Osteocyte (in vitro differentiated cells): ENCODE measurements at regions not wholly inside any gene's neighbourhood (a gene's known extent, or its start where the extent isn't known, plus 50 kb on each side); places are given as distances from the start of the nearest gene placed in this dataset.
A peak's percentile ranks its signal among the peaks of the same experiment; 100 is the strongest.

Source experiments
- DNase-seq: peaks from one replicate; pipeline ENCODE4 v3.0.0; 2021; ENCODE audit warnings: mixed read lengths; ENCODE audit not compliant: unreplicated experiment; ENCODE audit errors: extremely low spot score
- H3K27ac Mint-ChIP-seq: one replicate; pipeline ENCODE4 v1.8.0; 2021; ENCODE audit warnings: mild to moderate bottlenecking, mixed read lengths; ENCODE audit not compliant: unreplicated experiment
- H3K27me3 Mint-ChIP-seq: one replicate; pipeline ENCODE4 v1.8.0; 2021; ENCODE audit warnings: mixed read lengths; ENCODE audit not compliant: unreplicated experiment
- H3K36me3 Mint-ChIP-seq: one replicate; pipeline ENCODE4 v1.8.0; 2021; ENCODE audit warnings: mixed read lengths; ENCODE audit not compliant: unreplicated experiment
- H3K4me1 Mint-ChIP-seq: one replicate; pipeline ENCODE4 v1.8.0; 2021; ENCODE audit warnings: mixed read lengths; ENCODE audit not compliant: unreplicated experiment
- H3K4me3 Mint-ChIP-seq: one replicate; pipeline ENCODE4 v1.8.0; 2021; ENCODE audit warnings: mild to moderate bottlenecking, moderate library complexity, mixed read lengths; ENCODE audit not compliant: unreplicated experiment
- H3K9me3 Mint-ChIP-seq: one replicate; pipeline ENCODE4 v1.8.0; 2021; ENCODE audit warnings: mixed read lengths; ENCODE audit not compliant: unreplicated experiment
- TF ChIP-seq, protein P1 (sequence below): fragments of 200-600 bp; sonication (generic); IDR thresholded peaks from 2 replicates; pipeline ENCODE4 v1.5.0; 2021; ENCODE audit warnings: antibody characterized with exemption, mild to moderate bottlenecking, moderate library complexity

DNA sequence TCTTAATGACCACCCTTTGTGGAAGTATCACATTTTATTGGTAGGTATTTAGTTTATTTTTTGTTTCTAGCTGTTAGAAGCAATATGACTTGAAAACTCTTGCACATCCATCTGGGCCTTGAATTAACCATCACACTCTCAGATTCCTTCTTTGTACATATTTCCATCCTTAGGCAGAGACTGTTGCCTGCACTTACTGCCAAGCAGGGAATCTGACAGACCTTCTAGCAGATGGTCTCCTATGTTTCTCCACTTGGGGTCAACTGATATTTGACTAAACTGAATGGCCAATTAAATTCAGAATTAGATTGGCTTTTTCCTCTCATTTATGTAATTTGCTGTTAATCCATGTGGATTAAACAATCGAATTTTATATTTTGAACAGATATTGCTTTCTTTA lies 324.9 kb upstream of the TGFBR2 start:
- peaks cover 14% of the 10 kb centered on the region for H3K9me3 Mint-ChIP-seq
- no peaks in the 10 kb centered on the region for H3K27me3 Mint-ChIP-seq
- peaks cover 24% of the 10 kb centered on the region for H3K4me1 Mint-ChIP-seq
- H3K4me3 Mint-ChIP-seq = no peak overlapping the region
- H3K27ac Mint-ChIP-seq = no peak overlapping the region
- TF ChIP-seq, protein P1, sequence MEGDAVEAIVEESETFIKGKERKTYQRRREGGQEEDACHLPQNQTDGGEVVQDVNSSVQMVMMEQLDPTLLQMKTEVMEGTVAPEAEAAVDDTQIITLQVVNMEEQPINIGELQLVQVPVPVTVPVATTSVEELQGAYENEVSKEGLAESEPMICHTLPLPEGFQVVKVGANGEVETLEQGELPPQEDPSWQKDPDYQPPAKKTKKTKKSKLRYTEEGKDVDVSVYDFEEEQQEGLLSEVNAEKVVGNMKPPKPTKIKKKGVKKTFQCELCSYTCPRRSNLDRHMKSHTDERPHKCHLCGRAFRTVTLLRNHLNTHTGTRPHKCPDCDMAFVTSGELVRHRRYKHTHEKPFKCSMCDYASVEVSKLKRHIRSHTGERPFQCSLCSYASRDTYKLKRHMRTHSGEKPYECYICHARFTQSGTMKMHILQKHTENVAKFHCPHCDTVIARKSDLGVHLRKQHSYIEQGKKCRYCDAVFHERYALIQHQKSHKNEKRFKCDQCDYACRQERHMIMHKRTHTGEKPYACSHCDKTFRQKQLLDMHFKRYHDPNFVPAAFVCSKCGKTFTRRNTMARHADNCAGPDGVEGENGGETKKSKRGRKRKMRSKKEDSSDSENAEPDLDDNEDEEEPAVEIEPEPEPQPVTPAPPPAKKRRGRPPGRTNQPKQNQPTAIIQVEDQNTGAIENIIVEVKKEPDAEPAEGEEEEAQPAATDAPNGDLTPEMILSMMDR = no peak
- no peak for DNase-seq
- H3K36me3 Mint-ChIP-seq = no peaks in the 10 kb centered on the region

GRCh38 chr3:30282154-30282696 lies 324.2 kb upstream of the TGFBR2 start:
- Mint-ChIP-seq H3K36me3 (no peaks in the 10 kb centered on the region), H3K9me3 (peaks cover 14% of the 10 kb centered on the region), H3K4me3 (no peak overlapping the region), H3K27ac (peak overlapping the region; percentile 54), H3K4me1 (peaks cover 31% of the 10 kb centered on the region), H3K27me3 (no peaks in the 10 kb centered on the region)
- DNase-seq = no peak
- TF ChIP-seq, protein P1 = no peak

GRCh38 chr3:30285188-30286006 lies 321.0 kb upstream of the TGFBR2 start:
- peak overlapping the region; percentile 67 for H3K27ac Mint-ChIP-seq
- H3K4me1 Mint-ChIP-seq = peaks cover 48% of the 10 kb centered on the region

GRCh38 chr3:30286007-30286669 lies 320.3 kb upstream of the TGFBR2 start:
- H3K4me1 Mint-ChIP-seq = peaks cover 48% of the 10 kb centered on the region
- peak overlapping the region; percentile 67 for H3K27ac Mint-ChIP-seq

More at GRCh38 chr3:30285188-30286006, 321.0 kb upstream of the TGFBR2 start:
- TF ChIP-seq, protein P1 = no peak
- Mint-ChIP-seq H3K9me3 (no peaks in the 10 kb centered on the region), H3K4me3 (no peak overlapping the region), H3K27me3 (no peaks in the 10 kb centered on the region), H3K36me3 (no peaks in the 10 kb centered on the region)
- DNase-seq = no peak

More at GRCh38 chr3:30286007-30286669, 320.3 kb upstream of the TGFBR2 start:
- DNase-seq = no peak
- Mint-ChIP-seq H3K9me3 (no peaks in the 10 kb centered on the region), H3K36me3 (no peaks in the 10 kb centered on the region), H3K4me3 (no peak overlapping the region), H3K27me3 (no peaks in the 10 kb centered on the region)
- TF ChIP-seq, protein P1 = no peak
